Muscle of back (tissue), 3 donors: ENCODE measurements at regions not wholly inside any gene's neighbourhood (a gene's known extent, or its start where the extent isn't known, plus 50 kb on each side); places are given as distances from the start of the nearest gene placed in this dataset.

Source experiments
- DNase-seq, 3 donors: peaks; one replicate each; pipeline versions ENCODE4 v3.0.0 to v3.0.0-alpha.2; 2013

DNA sequence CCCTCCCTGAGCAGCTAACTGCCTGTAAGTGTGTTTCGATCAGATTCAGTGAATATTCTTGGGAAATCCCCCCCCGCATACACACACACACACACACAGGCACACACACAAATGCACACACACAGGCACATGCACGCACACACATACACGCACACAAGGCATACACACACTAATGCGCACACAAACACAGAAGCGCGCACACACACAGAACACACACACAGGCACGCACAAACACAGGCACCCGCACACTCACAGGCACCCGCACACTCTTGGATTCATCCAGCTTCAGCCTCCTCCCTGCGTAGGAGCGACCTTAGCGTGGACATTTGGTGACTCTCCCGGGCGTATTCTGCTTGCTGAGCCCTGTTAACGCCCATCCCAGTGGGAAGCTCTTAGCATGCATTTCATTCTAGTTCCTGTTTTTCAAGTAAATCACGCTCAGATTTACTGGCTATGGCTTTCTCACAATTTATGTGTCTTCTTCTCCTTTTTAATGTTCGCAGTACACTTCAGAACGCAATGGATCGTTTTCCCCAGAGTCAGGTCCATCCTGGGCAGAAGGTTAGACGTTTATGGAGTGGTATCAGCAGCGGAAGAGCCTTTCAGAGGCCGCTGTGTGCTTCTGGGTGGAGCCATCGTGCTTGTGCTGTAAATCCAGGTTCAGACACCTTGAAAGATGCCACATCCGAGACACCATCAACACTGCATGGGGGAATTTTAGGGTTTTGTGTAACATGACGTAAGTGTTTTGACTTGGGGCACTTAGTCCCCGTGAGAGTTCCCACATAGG, 656.6 kb downstream of the GALR1 start:
- no peak for DNase-seq

DNA sequence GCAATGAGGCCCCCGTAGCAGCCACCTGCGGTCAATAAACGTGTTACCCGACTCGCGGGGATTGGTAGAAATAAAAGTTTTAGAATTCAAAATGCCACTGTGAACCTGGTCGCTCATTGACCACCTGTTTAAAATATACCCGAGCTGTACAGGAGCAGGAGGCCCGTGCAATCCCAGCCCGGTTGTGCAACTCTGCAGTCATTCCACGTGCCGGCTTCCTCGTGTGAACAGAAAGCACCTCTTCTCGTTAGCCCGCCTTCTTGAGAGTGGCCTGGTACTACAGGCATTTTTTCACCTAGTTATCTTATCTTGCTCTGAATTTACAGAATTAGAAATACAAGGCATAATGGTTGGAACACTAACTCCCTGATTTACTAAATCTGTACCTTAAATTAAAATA, 660.7 kb downstream of the GALR1 start:
- DNase-seq: no peak

DNA sequence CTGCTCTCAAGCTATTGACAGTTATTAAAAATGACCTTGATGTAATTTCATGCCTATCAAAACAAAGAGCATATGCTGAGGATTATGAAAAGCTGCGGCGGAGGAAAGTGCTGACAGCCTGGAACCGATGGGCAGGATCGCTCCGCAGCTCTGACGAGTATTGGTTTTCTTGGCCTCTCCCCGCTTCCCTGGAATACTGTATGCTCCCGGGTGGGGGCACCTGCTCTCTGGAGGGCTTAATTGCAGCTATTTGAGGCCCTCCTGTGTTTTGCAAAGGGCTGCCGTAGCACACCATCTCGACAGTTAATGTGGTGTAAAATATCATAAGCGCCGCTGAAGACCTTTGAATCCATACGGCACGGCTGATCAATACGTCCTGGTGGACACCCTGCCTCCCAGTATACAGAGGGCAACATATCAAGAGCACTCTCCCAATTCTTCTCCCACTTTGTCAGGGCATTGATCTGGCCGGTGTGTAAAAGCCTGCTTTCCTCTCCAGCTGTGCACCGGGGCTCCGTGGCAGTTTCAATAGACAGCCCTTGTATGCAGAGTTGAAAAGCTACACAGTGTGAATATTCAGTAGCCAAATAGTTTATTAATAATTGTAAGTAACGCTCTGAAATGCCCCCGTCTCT, 662.4 kb downstream of the GALR1 start:
- DNase-seq: no peak

DNA sequence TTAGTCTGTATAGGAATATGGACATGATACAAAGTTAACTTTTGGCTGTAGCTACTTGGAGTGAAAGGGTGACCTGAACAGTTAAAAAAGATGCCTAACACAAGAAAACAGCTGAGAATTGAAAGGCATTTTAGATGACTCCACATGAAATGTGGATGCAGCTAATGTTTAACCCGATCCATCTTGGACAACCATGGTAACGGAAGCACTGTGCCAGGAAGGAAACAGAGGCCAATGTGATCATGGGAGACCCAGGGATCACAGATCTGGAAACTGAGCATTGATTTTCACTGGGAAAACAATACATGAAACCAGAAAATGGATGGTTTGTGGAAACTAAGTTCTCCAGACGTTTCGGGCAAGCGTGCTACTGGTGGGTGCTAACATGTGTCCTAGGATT, 669.1 kb downstream of the GALR1 start:
- no peak for DNase-seq

GRCh38 chr18:77919923-77920322, 670.3 kb downstream of the GALR1 start:
- DNase-seq: no peak

- DNase-seq: no peak
These were observed 685.7 kb downstream of the GALR1 start for GRCh38 chr18:77935342-77935741.

DNA sequence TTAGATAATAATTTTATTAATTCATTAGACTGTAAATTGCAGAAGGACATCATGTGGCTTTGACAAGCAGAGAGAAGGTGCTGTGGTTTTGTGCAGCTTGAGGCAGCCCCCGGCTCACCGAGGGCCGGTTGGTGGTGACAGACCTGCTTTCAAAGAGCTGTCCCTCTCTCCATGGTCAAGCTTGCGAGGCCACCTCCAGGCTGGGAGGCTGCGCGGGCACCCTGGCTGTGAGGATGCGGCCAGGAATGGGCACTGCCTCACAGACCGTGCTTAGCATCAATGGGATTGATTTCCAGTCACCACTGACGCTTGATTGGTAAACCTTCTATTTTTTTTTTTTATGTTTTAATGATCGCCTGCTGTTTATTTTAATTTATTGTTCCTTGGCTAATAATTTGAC, 690.9 kb downstream of the GALR1 start:
- DNase-seq: no peak

DNA sequence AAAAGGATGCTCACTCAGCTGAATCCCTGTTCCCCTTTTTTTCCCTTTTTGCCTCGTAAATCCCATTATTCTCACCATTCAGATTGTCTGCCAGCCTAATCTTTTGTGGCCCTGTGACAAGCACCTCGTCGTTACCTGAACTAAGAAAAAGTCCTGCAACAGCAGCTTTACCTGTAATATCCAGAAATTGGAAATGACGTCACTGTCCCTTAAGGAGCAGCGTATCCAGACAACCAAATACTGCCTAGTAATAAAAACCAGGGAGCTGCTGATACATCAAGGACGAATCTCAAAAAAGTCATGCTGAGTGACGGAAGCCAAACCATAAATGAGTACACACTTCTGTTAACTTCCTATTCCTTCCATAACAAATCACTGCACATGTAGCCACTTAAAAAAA, 694.9 kb downstream of the GALR1 start:
- DNase-seq: no peak

DNA sequence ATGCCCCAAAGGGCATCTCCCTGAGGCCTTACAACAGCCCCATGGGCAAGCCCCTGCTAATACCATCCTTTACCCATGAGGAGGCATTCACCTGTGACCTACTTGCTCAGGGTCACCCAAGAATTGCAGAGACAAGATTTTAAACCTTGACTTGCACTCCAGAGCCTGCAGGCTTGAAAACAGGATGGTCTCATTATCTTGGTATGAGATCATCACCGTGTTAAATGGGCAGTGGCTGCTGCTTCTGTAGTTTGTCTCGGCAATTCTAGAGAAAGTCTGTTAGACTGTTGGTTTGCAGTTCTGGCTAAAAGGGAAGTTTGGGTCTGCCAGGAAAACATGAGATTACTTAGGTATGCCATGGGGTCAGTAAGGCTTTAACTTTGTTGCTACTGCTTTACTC, 698.9 kb downstream of the GALR1 start:
- no peak for DNase-seq

DNA sequence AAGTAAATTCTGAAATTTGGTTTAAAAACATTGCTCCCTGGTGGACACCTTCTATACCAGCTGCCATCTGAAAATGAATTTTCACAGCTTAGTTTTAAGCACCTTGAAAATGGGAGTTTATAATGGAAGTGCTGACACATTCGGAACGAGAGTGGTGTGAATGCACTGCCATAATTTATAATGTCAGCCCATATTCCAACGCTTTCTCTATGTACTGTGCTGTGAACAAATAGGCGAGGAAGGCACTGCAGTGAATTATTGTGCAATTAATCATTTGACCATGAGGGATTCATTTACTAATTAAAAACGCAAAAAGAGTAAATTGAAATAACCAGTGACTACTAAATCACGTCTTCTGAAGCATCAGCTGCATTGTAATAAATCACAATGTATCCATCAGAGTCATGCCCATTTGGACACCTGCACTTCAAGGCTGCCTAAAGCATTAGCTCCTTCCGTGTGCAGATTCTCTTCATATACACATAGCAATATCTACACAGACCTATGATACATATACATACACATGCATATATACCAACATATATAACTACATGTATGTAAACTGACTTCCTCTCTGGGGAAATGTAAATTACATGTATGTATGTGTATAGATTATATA, 699.8 kb downstream of the GALR1 start:
- no peak for DNase-seq

GRCh38 chr18:77959248-77959647, 709.6 kb downstream of the GALR1 start:
- no peak for DNase-seq

GRCh38 chr18:77960791-77961410, 711.3 kb downstream of the GALR1 start:
- no peak for DNase-seq

DNA sequence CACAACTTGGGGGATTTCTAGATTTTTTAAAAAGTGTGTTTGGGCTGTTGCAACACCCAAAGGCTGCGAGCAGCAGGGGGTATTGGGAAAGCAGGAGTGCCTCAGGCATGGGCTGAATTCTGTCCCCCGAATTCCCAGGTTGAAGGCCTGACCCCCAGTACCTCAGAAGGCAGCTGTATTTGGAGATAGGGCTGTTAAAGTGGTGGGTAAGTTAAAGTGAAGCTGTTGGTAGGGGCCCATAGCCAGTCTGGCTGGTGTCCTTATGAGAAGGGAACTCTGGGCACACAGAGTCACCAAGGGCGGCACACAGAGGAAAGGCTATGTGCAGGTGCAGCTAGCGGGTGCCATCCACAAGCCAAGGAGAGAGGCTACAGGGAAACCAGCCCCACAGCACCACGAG, 717.4 kb downstream of the GALR1 start:
- no peak for DNase-seq

DNA sequence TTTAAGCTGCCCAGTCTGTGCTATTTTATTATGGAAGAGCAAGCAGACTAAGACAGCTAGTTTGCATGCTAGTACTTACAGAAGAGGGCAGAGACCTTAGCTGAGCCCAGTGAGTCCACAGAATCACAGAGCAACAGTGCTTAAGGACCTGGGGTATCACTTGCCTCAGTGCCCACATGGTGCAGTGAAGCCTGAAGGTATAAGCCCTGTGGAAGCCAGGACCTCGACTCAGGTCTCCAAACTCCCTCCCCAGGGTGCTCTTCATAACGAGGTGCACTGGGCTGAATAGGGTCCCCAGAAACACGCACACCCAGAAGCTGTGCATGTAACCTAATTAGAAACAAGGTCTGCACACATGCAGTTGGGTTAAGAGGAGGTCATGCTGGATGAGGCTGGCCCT, 718.1 kb downstream of the GALR1 start:
- no peak for DNase-seq

DNA sequence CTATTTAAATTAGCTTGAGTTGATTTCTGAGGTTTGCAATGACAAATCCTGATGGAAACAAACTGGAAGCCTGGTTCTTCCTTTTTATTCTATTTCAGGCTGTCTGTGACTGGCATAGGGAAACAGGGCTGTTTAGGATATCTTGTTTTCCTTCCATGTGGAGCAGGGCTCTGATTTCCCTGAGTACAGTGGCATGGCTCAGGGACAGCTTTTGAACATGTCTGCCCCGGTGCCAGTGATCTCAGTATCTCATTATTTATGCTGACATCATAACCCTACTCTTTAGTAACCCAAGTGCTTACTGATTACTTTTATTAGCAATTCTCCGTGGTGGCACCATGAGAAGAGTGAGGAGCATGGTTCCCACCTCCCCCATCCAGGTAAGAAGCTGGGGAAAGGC, 720.3 kb downstream of the GALR1 start:
- DNase-seq: no peak

DNA sequence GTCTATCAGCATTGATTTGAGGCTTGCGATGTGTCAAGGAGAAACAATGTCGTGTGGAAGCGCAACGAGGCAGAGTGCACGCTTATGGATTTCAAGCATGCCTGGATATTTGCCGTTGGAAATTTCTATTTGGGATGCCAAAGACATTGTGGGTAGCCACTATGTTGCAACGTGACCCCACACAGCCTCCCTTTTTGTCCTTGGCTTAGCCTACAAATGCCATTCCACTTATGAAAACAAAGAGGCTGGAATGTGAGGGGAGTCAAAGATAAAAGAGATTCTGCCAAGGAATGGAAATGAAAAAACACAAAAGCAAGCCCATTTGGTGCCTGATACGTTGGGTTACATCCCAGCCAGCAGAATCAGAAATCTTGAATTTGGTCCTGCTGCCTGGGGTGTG, 721.2 kb downstream of the GALR1 start:
- no peak for DNase-seq

DNA sequence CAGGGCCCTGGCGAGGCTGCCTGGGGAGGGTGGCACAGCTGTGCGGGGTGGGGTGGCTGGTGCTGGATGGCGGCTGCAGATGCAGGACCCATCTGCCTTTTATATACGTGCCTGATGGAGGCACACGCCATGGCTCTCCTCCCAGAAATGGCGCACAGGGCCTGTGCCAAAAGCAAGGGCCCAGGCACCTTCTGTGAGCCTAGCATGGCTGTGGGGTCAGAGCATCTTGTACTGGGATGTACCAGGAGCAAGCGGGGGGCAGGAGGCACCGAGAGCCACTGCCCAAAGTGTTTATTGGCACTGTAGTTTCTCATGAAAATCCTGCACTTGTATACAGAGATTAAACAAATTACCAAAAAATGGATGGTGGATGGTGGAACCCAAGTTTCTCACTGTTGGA, 724.1 kb downstream of the GALR1 start:
- no peak for DNase-seq

DNA sequence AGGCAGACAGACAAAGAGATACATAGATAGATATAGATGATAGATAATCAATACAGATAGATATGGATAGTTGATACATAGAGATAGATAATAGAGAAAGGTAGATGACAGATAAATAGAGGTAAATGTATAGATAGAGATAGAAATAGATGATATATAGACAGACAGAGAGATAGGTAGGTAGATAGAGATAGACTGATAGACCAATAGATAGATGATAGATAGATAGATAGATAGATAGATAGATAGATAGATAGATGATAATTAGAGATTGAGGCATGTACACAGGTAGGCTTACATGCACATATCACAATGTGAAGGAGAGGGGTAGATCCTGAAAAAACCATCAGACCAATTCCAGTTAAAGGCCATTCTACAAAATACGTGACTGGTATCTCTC, 724.7 kb downstream of the GALR1 start:
- DNase-seq: no peak

DNA sequence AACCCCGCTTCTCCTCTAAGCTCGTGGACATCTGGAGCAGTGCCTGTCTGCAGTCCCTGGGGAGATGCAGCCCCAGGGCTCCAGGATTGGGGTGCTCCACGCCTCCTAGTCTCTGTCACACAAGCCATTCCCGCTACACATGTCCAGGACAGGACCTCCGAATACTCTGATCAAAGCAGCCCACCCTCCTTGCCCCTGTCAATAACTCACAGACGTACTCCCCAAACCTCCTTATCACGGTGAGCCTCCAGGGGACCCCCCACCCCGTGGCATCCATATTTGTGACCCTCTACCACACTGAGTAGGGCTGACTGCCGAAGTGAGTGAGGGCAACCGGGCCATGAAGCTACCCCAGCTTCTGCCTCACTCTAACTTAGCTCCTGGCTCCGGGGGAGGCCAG, 727.7 kb downstream of the GALR1 start:
- no peak for DNase-seq

GRCh38 chr18:77980275-77980674, 730.6 kb downstream of the GALR1 start:
- no peak for DNase-seq

DNA sequence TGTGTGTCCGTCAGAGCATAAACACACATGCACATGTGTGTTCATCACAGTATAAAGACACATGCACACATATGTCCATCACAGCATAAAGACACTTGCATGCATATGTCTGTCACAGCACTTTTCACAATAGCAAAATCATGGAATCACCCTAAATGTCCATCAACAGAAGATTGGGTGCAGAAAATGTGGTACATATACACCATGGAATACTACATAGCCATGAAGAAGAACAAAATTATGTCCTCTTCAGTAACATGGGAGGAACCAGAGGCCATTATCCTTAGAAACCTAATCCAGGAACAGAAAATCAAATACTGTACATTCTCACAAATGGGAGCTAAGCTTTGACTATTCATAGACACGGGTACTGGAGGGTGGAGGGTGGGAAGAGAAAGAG, 732.2 kb downstream of the GALR1 start:
- no peak for DNase-seq

- no peak for DNase-seq
These were observed 733.6 kb downstream of the GALR1 start for GRCh38 chr18:77983270-77983669.

- DNase-seq: no peak
These were observed 734.5 kb downstream of the GALR1 start for GRCh38 chr18:77984178-77984577.
